H1 (cell line): ENCODE measurements at regions not wholly inside any gene's neighbourhood (a gene's known extent, or its start where the extent isn't known, plus 50 kb on each side); places are given as distances from the start of the nearest gene placed in this dataset.

Experiments
- CTCF ChIA-PET: fragments of 300-600 bp; sonication (Branson Sonifier 250); formaldehyde crosslinking; loops from one replicate; lab custom pipeline; 2021; ENCODE audit not compliant: partially characterized antibody; lab: Charles Lee
- POLR2A ChIA-PET: fragments of 300-600 bp; sonication (Branson Sonifier 250); formaldehyde crosslinking; loops from one replicate; lab custom pipeline; 2021; ENCODE audit warnings: inconsistent platforms; ENCODE audit not compliant: partially characterized antibody; lab: Charles Lee
- DNase-seq, 2 experiments: peaks; one replicate each; pipeline versions ENCODE4 v3.0.0 to v3.0.0-alpha.2; 2010 to 2022; ENCODE audit warnings: low spot score in 2 of 2, low read depth in 1 of 2, mixed read lengths in 1 of 2
- FAIRE-seq: peaks from 2 replicates; lab custom pipeline; 2011; peaks lifted over from hg19 to GRCh38; lab: Jason Lieb, UNC
- H2AFZ ChIP-seq: 2 replicates; pipeline ENCODE4 v1.8.1; 2012; ENCODE audit warnings: low read length, inconsistent platforms
- H2AK5ac ChIP-seq: 2 replicates; pipeline ENCODE4 v1.6.1; 2013; ENCODE audit warnings: low read depth, low read length
- H2BK120ac ChIP-seq: replicated peaks from 2 replicates; pipeline ENCODE3; 2013; ENCODE audit warnings: low read depth, low read length, inconsistent platforms
- H2BK12ac ChIP-seq: 2 replicates; pipeline ENCODE4 v1.6.1; 2013; ENCODE audit warnings: low read depth, low read length
- H2BK15ac ChIP-seq: 2 replicates; pipeline ENCODE4 v1.6.1; 2013; ENCODE audit warnings: low read length
- H2BK20ac ChIP-seq: 2 replicates; pipeline ENCODE4 v1.6.1; 2013; ENCODE audit warnings: low read length
- H2BK5ac ChIP-seq: 2 replicates; pipeline ENCODE4 v1.6.1; 2013; ENCODE audit warnings: low read depth, low read length
- H3K14ac ChIP-seq: 2 replicates; pipeline ENCODE4 v1.6.1; 2013; ENCODE audit warnings: inconsistent platforms; ENCODE audit not compliant: insufficient read length
- H3K18ac ChIP-seq: 2 replicates; pipeline ENCODE4 v1.6.1; 2013; ENCODE audit warnings: low read length; ENCODE audit errors: extremely low read depth
- H3K23ac ChIP-seq: 2 replicates; pipeline ENCODE4 v1.6.1; 2013; ENCODE audit warnings: inconsistent platforms; ENCODE audit not compliant: insufficient read length
- H3K23me2 ChIP-seq: 2 replicates; pipeline ENCODE4 v1.6.1; 2013; ENCODE audit warnings: low read depth, low read length
- H3K27ac ChIP-seq: 2 replicates; pipeline ENCODE4 v1.6.1; 2011; ENCODE audit warnings: low read depth, low read length, inconsistent platforms
- H3K27me3 ChIP-seq, 4 experiments: replicated peaks in 1 of 4; 1 replicate in 1 of 4; 2 replicates in 3 of 4; pipeline versions ENCODE4 v1.6.1 to v1.8.1; 2011 to 2013; ENCODE audit warnings: low read length in 3 of 4, mild to moderate bottlenecking in 3 of 4, inconsistent platforms in 2 of 4, mixed read lengths in 2 of 4, moderate library complexity in 1 of 4; ENCODE audit not compliant: control insufficient read depth in 3 of 4, insufficient read depth in 3 of 4; ENCODE audit errors: extremely low read depth in 1 of 4
- H3K36me3 ChIP-seq, 4 experiments: 2 replicates each; pipeline versions ENCODE4 v1.6.1 to v1.8.1; 2011 to 2013; ENCODE audit warnings: mild to moderate bottlenecking in 4 of 4, low read length in 3 of 4, moderate library complexity in 2 of 4, control low read depth in 1 of 4, inconsistent platforms in 1 of 4; ENCODE audit not compliant: insufficient read depth in 4 of 4, control insufficient read depth in 2 of 4
- H3K4ac ChIP-seq: replicated peaks from 2 replicates; pipeline ENCODE3; 2013; ENCODE audit warnings: low read length, low read depth, mixed read lengths, inconsistent platforms; ENCODE audit not compliant: insufficient read length
- H3K4me1 ChIP-seq, 4 experiments: replicated peaks in 1 of 4; 1 replicate in 1 of 4; 2 replicates in 3 of 4; pipeline versions ENCODE4 v1.6.1 to v1.8.1; 2011 to 2013; ENCODE audit warnings: low read length in 3 of 4, inconsistent platforms in 2 of 4, mixed read lengths in 1 of 4; ENCODE audit not compliant: insufficient read depth in 4 of 4, control insufficient read depth in 3 of 4
- H3K4me2 ChIP-seq, 2 experiments: 2 replicates each; pipeline versions ENCODE4 v1.6.1 to v1.8.1; 2011 to 2013; ENCODE audit warnings: low read depth in 2 of 2, low read length in 2 of 2, control low read depth in 1 of 2, inconsistent platforms in 1 of 2, mild to moderate bottlenecking in 1 of 2; ENCODE audit not compliant: insufficient read depth in 1 of 2
- H3K4me3 ChIP-seq, 4 experiments: fragments of 200-600, 300-600 bp in 1 of 4; sonication (generic), shearing (Covaris generic), sonication (Bioruptor Twin) in 1 of 4; 2 replicates each; pipeline versions ENCODE4 v1.5.1 to v1.8.1; 2011 to 2016; ENCODE audit warnings: low read length in 4 of 4, low read depth in 3 of 4, control low read depth in 2 of 4, inconsistent platforms in 2 of 4, mild to moderate bottlenecking in 2 of 4, mixed read lengths in 1 of 4, moderate library complexity in 1 of 4; ENCODE audit not compliant: insufficient read depth in 2 of 4; ENCODE audit errors: extremely low read depth in 1 of 4
- H3K56ac ChIP-seq: replicated peaks from 2 replicates; pipeline ENCODE3; 2013; ENCODE audit warnings: low read depth, mild to moderate bottlenecking, mixed read lengths, low read length, inconsistent platforms; ENCODE audit not compliant: insufficient read length
- H3K79me1 ChIP-seq: 2 replicates; pipeline ENCODE4 v1.6.1; 2013; ENCODE audit warnings: low read depth, low read length, control low read depth
- H3K79me2 ChIP-seq, 2 experiments: 2 replicates each; pipeline versions ENCODE4 v1.6.1 to v1.8.1; 2012 to 2013; ENCODE audit warnings: low read length in 2 of 2, mild to moderate bottlenecking in 2 of 2, inconsistent platforms in 1 of 2; ENCODE audit not compliant: insufficient read depth in 2 of 2, control insufficient read depth in 1 of 2
- H3K9ac ChIP-seq, 4 experiments: replicated peaks in 1 of 4; 1 replicate in 1 of 4; 2 replicates in 3 of 4; pipeline versions ENCODE4 v1.6.1 to v1.8.1; 2011 to 2013; ENCODE audit warnings: low read depth in 3 of 4, low read length in 3 of 4, control low read depth in 2 of 4, mild to moderate bottlenecking in 2 of 4, moderate library complexity in 2 of 4, inconsistent platforms in 1 of 4; ENCODE audit errors: extremely low read depth in 1 of 4
- H3K9me3 ChIP-seq, 2 experiments: 2 replicates each; pipeline versions ENCODE4 v1.6.1 to v1.8.1; 2012 to 2013; ENCODE audit warnings: mild to moderate bottlenecking in 2 of 2, moderate library complexity in 2 of 2, control low read depth in 1 of 2, inconsistent platforms in 1 of 2, low read depth in 1 of 2, low read length in 1 of 2, mixed read lengths in 1 of 2; ENCODE audit not compliant: insufficient read depth in 2 of 2
- H4K20me1 ChIP-seq, 2 experiments: replicated peaks in 1 of 2; 2 replicates each; pipeline versions ENCODE3 to v1.8.1; 2011 to 2013; ENCODE audit warnings: inconsistent platforms in 2 of 2, low read length in 2 of 2, mild to moderate bottlenecking in 1 of 2; ENCODE audit not compliant: insufficient read depth in 2 of 2, control insufficient read depth in 1 of 2
- H4K5ac ChIP-seq: 2 replicates; pipeline ENCODE4 v1.6.1; 2013; ENCODE audit warnings: low read length, low read depth, mixed read lengths, inconsistent platforms; ENCODE audit not compliant: insufficient read length
- H4K8ac ChIP-seq: 2 replicates; pipeline ENCODE4 v1.8.0; 2013; ENCODE audit warnings: mild to moderate bottlenecking, moderate library complexity, low read length, inconsistent platforms; ENCODE audit not compliant: insufficient read depth; ENCODE audit errors: extremely low read depth
- H4K91ac ChIP-seq: replicated peaks from 2 replicates; pipeline ENCODE3; 2013; ENCODE audit warnings: low read length, mixed read lengths, inconsistent platforms; ENCODE audit not compliant: insufficient read length
- E2F6 ChIP-seq: IDR thresholded peaks from 2 replicates; pipeline ENCODE4 v1.6.1; 2012; ENCODE audit warnings: inconsistent platforms
- RXRA ChIP-seq: IDR thresholded peaks from 2 replicates; pipeline ENCODE4 v1.6.1; 2011; ENCODE audit warnings: low read depth, mild to moderate bottlenecking, low read length, moderate library complexity; ENCODE audit not compliant: insufficient read depth
- TCF12 ChIP-seq: IDR thresholded peaks from 2 replicates; pipeline ENCODE4 v1.6.1; 2011; ENCODE audit warnings: low read depth, mild to moderate bottlenecking, low read length
- TEAD4 ChIP-seq: IDR thresholded peaks from 2 replicates; pipeline ENCODE4 v1.6.1; 2012; ENCODE audit warnings: low read depth, low read length, inconsistent platforms, mixed read lengths
- WGBS, 2 experiments: shearing (Covaris generic) in 1 of 2; methylation state at CpG; one replicate each; pipeline versions ENCODE4 v1.1.6 to v1.1.7; 2013 to 2015; ENCODE audit warnings: low lambda C conversion rate in 2 of 2, mixed read lengths in 2 of 2, inconsistent platforms in 1 of 2, low coverage in 1 of 2, missing lambda C conversion rate in 1 of 2; ENCODE audit not compliant: insufficient replicate concordance in 2 of 2, insufficient coverage in 1 of 2, insufficient read length in 1 of 2; ENCODE audit errors: extremely low coverage in 1 of 2, missing lambda C conversion rate in 1 of 2; 5-methylcytosine and 5-hydroxymethylcytosine counted together

GRCh38 chr13:85170372-85170771 lies 628.8 kb downstream of the SLITRK6 start:
- H4K91ac ChIP-seq = no peak overlapping the region
- H3K27me3 ChIP-seq = no peaks in the 10 kb centered on the region
- no peaks in the 10 kb centered on the region for H3K79me1 ChIP-seq
- no peak for TF ChIP-seq TEAD4
- TF ChIP-seq TCF12 = no peak
- no peak for TF ChIP-seq E2F6
- TF ChIP-seq RXRA = no peak
- no peaks in the 10 kb centered on the region for H4K20me1 ChIP-seq
- H3K4me1 ChIP-seq = no peaks in the 10 kb centered on the region
- no peak overlapping the region for H3K4me3 ChIP-seq
- H3K9ac ChIP-seq = no peak overlapping the region
- H3K79me2 ChIP-seq = no peaks in the 10 kb centered on the region
- POLR2A ChIA-PET = no interaction called here
- no peak for FAIRE-seq
- no peak overlapping the region for H4K8ac ChIP-seq
- H2AFZ ChIP-seq = no peak overlapping the region
- H3K9me3 ChIP-seq = no peaks in the 10 kb centered on the region
- no peak overlapping the region for H2BK120ac ChIP-seq
- H3K36me3 ChIP-seq = no peaks in the 10 kb centered on the region
- no peak overlapping the region for H2BK12ac ChIP-seq
- DNase-seq = no peak
- no peak overlapping the region for H4K5ac ChIP-seq
- CTCF ChIA-PET = interaction anchor here (1.0 kb wide), 1 partner anchor 58 kb away, joined by 3 read pairs; no protein-coding TSS in a partner anchor
- no peaks in the 10 kb centered on the region for H3K23me2 ChIP-seq
- H3K27ac ChIP-seq = no peak overlapping the region
- no peak overlapping the region for H3K23ac ChIP-seq
- H2AK5ac ChIP-seq = no peak overlapping the region
- H3K14ac ChIP-seq = no peak overlapping the region
- no peak overlapping the region for H3K4ac ChIP-seq
- H2BK5ac ChIP-seq = no peak overlapping the region
- no peak overlapping the region for H3K56ac ChIP-seq
- no peak overlapping the region for H2BK15ac ChIP-seq
- no peak overlapping the region for H2BK20ac ChIP-seq
- 81% methylated on average over 1 of the region's 1 CpG; no CpG with 5 or more reads in 1 of the 2 experiments for WGBS, 2 experiments
- H3K4me2 ChIP-seq = no peak overlapping the region
- no peak overlapping the region for H3K18ac ChIP-seq
